NOMO-1 treated with DMSO at 0.1 percent for 48 hours (cell line): ENCODE measurements at regions not wholly inside any gene's neighbourhood (a gene's known extent, or its start where the extent isn't known, plus 50 kb on each side); places are given as distances from the start of the nearest gene placed in this dataset.

Experiments
- DNase-seq: peaks from one replicate; lab custom pipeline; 2025; ENCODE audit not compliant: unreplicated experiment; lab: John Stamatoyannopoulos, UW

- no peak for DNase-seq
These were observed 448.2 kb downstream of the LIG4 start for GRCh38 chr13:107767119-107767518.

- DNase-seq = no peak
These were observed 449.5 kb downstream of the LIG4 start for GRCh38 chr13:107765724-107766401.

GRCh38 chr13:107764046-107764445 is 451.3 kb downstream of the LIG4 start:
- DNase-seq = no peak

- DNase-seq = no peak
These were observed 461.6 kb downstream of the LIG4 start for GRCh38 chr13:107753748-107754147.

- no peak for DNase-seq
These were observed 462.0 kb downstream of the LIG4 start for GRCh38 chr13:107753291-107753690.

- no peak for DNase-seq
These were observed 471.4 kb downstream of the LIG4 start for GRCh38 chr13:107743983-107744382.

GRCh38 chr13:107743526-107743925 is 471.8 kb downstream of the LIG4 start:
- no peak for DNase-seq

GRCh38 chr13:107743100-107743499 is 472.2 kb downstream of the LIG4 start:
- DNase-seq = no peak

- no peak for DNase-seq
These were observed 472.8 kb downstream of the LIG4 start for GRCh38 chr13:107742544-107742943.

GRCh38 chr13:107738004-107738403 is 477.3 kb downstream of the LIG4 start:
- DNase-seq = no peak

- no peak for DNase-seq
These were observed 478.6 kb downstream of the LIG4 start for GRCh38 chr13:107736731-107737130.

- no peak for DNase-seq
These were observed 479.2 kb downstream of the LIG4 start for GRCh38 chr13:107736170-107736569.

GRCh38 chr13:107734891-107735625 is 480.3 kb downstream of the LIG4 start:
- DNase-seq = no peak

- DNase-seq = no peak
These were observed 482.1 kb downstream of the LIG4 start for GRCh38 chr13:107733276-107733675.

- DNase-seq = no peak
These were observed 484.5 kb downstream of the LIG4 start for GRCh38 chr13:107730813-107731212.

GRCh38 chr13:107721125-107721869 is 494.0 kb downstream of the LIG4 start:
- no peak for DNase-seq

- DNase-seq = no peak
These were observed 498.6 kb downstream of the LIG4 start for GRCh38 chr13:107716741-107717140.

GRCh38 chr13:107716241-107716640 is 499.1 kb downstream of the LIG4 start:
- DNase-seq = no peak

- no peak for DNase-seq
These were observed 499.8 kb downstream of the LIG4 start for GRCh38 chr13:107715496-107715895.

GRCh38 chr13:107713314-107713713 is 502.0 kb downstream of the LIG4 start:
- DNase-seq = no peak

- no peak for DNase-seq
These were observed 503.0 kb downstream of the LIG4 start for GRCh38 chr13:107712145-107712860.
